Esophagus mucosa (tissue), 1 donor: ENCODE measurements at regions not wholly inside any gene's neighbourhood (a gene's known extent, or its start where the extent isn't known, plus 50 kb on each side); places are given as distances from the start of the nearest gene placed in this dataset.

Source experiments
- ATAC-seq: fragments of 200-7000 bp; cut with Tn5 transposase; one replicate; pipeline ENCODE4 v1.9.1; 2020
- donor health status: DM: yes; HTN: yes; CAD: no.

DNA sequence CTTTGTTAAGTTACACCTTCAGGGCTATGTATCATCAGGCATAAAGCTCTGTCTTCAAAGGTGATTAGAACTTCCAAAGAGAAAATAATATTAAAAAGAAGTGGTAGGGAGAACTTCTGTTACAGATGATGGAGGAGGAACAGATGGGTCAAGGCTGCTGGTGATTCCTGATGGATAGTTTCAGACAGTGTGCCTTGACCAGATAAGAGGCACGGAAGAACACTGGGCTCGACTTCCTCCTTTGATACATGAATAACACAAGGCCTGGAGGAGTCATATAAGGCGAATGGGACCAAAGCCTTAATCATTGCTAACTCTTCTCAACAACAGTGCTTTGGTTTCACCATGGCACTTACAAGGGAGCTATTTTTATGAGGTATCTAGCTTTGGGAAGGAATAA lies 128.1 kb upstream of the RXFP2 start:
- no peak for ATAC-seq

DNA sequence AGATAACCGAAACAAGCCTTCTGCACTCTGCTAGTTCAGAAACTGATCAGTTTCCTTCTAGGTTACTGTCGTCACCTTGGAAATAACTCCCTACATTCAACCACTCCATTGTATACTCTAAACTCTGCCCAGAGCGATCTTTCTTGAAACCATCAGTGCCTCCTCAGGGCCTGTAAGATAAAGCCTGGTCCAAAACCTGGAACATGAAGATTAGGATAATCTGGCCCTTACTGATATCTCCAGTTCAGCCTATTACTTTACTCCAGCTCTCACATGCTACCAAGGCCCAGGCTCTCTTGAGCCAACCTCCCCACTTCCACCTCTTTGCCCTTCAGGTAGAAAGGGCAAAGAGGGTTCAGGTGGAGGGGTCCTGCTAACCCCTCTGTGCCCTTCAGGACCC lies 125.3 kb upstream of the RXFP2 start:
- no peak for ATAC-seq

DNA sequence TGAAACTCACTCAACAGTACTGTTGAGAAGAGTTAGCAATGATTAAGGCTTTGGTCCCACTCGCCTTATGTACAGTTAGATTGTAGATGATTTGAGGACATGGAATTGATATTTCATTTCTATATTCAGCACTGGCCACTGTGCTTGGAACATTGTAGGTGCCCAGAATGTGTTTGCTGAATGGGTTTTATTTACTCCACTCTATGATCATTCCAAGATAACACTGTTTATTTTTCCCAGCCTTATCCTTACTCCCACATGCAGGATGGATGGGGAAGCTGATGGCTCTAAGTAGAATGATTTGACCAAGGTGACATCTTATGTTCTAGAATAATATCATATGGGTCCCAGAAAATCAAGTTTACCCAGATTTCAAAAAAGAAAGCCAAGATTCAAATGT lies 124.6 kb upstream of the RXFP2 start:
- ATAC-seq, result no peak

DNA sequence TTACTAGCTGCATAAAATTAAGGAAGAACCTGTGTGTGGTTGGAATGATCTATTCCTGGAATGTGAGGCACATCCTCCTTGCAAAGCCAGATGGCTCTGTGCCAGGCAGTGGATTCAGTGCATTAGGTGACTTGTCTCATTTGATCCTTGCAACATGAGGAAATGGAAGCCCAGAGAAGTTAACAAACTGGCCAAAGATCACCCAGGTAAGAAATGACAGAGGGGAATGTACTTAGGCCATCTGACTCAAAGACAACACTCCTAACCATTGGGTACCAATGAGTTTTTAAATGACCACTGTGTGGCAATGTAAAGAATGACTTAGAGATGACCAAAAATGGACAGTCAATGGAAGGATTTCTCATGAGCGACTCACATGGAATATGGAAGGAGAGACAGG lies 114.2 kb upstream of the RXFP2 start:
- peak; percentile 29 for ATAC-seq

DNA sequence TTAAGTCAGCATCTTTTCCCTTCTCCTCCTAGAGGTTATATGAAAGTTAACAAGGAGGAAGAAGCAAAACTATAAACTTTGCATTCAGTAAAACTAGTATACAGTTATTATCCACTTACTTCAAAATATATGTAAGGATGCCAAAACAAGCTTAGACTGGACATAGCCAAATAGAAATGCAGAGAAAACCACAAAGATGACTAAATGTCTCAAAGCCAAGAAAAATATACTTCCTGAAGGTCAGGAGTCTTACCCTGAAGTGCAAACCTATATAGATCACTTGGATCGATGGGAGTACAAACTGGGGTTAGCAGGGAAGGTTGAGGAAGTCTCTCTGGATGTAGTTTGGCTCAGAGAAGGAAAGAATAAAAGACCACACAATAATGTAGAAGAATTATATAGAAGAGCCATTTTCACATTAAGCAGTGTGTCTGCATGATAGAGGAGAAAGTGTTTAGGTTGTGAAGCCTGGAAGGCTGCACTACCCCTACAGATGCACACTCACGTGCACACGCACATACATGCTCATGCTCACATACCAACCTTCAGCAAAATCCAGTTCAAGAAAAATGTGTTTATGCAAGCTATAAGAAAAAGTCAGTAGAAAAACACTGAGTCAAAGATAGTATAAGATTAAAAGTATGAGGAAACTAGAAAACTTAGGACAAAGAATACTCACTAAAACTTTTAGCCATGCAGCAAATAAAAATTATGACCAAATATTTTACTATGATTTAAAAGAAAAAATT lies 112.1 kb upstream of the RXFP2 start:
- ATAC-seq, result no peak

DNA sequence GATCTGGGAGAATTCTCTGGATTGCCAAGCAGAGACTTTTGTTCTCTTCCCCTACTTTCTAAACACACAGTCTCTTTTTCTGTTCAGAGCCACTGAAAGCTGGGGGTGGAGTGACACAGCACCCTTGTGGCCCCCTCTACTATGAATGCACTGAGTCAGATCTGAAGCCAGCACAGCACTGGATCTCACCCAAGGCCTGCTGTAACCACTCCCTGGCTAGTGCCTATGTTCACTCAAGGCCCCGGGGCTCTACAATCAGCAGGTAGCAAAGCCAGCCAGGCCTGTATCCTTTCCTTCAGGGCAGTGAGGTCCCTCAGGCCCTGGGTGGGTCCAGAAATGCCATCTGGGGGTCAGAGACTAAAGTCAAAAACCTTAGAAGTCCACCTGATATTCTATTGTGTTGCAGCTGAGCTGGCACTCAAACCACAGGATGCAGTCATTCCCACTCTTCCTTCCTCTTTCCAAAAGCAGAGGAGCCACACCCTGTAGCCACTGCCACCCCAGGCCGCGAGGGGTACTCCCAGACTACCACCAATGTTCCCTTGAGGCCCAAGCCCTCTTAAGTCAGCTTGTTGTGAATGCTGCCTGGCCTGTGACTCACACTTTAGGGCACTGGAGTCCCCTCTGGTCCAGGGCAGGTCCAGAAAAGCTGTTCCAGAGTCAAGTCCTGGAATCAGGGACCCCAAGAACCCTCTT lies 110.1 kb upstream of the RXFP2 start:
- ATAC-seq, result no peak

DNA sequence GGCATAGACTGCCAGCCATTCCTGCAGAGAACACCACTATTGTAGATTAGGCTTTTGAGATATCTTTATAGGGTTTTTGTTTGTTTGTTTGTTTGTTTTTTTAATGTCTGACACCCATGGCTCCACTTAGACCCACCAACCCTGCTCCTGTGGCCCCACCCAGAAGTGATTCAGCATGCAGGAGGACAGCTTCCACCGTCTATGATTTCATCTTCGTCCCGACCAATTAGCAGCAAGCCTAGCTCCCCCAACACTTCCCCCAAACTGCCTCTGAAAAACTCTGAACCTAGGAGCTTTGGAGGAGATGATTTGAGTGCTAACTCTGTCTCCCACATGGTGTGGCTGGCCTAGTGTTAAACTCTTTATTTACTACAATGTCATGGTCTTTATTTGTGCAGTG lies 108.3 kb upstream of the RXFP2 start:
- no peak for ATAC-seq

DNA sequence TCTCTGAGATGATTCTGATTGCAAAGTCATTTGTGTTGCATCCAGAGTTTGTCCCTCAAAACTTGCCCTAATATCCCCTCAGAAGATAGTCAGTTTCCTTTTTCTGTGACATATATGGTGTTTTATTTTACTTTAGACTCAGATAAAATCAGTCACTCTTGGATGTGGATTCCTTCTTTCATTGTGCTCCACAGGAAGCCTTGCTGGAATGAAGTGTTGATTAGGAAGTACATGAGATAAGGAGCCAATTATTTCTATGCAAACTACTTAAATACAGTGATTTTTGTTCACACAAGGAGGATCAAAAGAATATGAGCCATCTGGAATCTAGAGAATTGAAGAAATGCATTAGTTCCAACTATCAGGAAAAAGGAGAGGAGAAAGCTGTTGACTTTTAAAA lies 107.6 kb upstream of the RXFP2 start:
- no peak for ATAC-seq

DNA sequence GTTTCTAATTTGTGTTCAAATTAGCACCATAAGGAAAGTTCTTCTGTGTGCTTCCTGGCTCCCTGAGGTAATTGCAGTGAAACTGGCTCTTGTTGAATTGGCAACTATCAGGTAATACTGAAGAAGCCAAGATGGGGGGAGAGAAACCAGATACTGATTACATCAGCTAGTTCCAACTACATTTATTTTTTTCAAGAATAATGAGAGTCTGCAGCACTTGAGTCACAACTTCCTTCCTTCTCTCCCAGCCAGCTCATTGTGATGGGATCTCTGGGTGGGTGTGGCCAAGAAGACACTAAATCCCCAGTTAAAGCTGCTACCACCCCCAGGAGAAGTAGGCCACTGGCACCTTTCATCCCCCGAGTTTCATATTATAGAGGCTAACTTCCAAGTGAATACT lies 100.7 kb upstream of the RXFP2 start:
- ATAC-seq, result peak; percentile 82

DNA sequence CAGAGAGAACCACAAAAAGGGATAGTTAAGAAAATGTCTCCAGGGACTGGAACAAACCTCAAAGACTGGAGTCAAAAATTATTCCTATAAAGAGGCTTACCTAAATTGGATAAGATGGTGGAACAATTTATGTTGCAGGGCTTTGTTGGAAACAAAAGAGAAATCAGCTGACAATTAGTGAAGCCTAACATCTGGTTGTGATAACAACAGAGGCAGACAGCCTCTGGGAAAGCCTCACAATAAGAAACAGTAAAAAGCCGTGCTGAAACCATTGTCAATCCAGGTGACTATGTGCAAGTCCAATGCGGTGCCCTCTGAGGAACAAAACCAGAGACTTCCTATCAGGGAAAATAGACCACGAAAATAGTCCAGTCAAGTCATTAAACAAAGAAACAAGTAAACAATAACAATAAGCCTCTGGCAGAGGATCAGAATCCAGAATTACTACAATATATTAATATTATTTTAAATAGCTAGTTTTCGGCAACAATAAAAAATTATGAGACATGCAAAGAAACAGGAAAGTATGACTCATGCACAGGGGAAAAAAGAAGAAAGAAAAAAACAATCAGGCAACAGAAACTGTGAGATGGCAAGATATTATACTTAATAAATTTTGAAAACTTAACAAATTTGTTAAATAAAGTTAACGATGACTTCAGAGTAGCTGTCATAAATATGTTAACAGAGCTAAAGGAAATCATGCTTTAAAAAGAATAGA lies 99.7 kb upstream of the RXFP2 start:
- ATAC-seq, result no peak

DNA sequence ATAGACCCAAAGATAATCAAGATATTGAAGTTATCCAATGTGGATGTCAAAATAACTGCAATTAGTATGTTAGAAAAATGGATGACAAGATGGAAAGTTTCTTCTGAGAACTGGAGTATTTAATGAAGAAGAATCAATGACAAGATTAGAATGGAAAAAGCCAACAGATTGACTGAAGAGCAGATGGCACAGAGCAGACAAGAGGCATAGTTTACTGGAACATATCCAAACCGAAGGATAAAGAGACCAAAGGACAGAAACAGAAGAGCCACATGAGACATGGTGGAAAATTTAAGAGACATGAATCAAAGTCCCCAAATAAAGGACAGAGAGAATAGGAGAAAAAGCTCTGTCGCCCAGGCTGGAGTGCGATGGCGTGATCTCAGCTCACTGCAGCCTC lies 89.6 kb upstream of the RXFP2 start:
- no peak for ATAC-seq

DNA sequence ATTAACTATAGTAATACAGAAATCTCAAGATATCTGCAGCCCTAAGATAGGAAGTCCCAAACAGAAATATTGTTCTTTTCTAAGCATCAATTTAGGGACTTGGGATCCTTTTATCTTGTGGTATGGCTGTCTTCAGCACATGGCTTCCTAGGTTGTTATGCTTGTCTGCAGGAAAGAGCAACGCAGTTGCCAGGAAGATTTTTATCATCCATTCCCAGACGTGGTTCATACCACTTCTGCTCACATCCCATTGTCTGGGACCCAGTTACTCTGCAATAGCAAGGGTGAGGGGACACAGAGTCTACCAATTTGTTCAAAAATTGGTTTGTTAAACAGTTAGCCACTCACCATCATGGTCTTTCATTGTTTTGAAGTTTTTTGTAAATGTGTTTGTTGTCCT lies 85.6 kb upstream of the RXFP2 start:
- ATAC-seq, result no peak

DNA sequence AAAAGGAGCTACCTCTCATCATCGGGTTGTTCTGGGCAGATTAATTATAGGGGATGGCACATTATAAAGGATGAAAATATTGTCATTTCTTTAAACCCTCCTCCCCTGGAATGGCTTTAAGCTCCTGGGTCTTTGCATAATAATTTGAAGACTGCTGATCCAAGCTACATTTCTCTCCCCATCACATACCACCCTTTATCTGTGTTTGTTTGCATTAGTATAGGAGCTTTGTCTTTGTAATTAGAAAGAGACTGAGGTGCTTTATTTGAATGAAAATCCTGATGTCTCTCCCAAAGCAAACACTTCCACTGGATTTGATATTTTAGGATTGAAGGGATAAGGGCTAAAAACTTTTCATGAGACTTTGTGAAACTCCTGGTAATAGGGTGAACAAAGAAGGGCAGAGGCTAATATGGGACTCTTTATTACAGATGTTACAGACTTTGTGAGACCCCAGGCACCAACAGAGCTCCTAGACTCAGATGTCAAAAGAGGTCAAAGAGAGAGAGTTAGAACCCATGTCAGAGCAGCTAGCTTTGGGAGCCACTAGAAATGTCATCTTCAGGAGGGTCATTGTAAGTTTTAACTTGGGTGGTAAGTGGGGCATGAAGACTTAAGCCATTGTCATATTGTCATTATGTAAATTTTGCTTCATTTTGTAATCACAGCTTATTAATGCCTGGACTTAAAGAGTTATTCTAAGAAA lies 75.3 kb upstream of the RXFP2 start:
- no peak for ATAC-seq

DNA sequence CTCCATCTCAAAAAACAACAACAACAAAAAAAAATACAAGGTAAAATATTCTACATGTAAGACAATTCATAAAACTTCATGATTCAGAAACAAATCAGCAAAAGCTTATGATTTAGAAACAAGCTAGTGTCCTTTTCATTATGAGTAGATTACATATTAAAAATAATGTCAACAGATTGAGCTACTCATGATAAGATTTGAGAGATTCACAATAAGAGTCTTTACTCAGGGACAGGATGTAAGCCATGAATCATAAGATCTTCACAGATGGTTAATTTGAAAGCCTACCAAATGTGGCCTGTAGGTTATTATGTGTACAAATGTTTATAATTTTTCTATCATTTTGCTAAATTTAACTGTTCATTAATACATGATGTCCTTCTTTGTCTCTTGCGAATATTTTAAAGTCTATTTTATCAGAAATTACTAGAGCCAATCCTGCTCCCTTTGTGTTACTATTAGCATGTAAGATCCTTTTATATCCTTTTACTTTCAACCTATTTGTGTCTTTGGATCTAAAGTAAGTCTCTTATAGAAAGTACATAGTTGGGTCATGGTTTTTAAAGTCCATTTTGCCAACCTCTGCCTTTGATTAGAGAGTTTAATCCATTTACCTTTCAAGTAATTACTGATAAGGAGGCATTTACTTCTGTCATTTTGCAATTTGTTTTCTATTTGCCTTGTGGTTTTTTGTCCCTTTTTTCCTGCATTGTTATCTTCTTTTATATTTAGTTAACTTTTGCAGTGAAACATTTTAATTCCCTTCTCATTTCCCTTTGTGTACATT lies 68.3 kb upstream of the RXFP2 start:
- ATAC-seq, result no peak

DNA sequence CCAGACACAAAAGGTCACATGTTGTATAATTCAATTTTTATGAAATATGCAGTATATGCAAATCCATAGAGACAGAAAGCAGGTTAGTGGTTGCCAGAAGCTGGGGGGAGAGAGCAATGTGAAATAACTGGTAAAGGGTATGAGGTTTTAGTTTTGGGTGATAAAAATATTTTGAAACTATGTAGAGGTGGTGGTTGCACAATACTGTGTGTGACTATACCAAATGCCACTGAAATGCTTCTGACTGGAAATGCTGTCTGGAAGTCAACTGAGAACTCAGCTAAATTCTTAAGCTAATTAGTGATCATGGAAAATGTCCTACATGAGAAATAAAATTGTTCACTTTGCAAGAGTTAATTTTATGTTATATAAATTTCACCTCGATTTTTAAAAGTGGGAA lies 65.3 kb upstream of the RXFP2 start:
- no peak for ATAC-seq

DNA sequence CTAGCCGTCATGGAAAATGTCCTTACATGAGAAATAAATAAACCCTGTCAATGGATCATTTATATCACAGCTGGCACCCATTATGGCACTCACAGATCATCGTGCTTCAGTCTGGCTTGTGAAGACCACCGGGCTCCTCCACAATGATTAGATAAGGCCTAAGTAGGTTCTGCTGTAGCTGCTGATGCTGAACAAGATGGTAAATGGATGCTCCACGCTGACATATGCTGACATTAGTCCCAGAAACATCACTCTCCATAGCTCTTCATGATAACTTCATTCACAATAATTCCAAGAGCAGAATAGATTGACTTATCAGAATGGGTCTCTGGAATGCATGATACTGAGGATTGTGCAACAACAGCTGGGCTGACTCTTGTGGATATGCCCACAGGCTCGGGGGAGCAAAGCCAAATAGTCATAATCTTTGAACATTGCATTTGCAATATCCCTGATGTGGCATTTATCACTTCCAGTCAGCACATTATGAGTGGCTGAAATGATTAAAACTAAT lies 63.8 kb upstream of the RXFP2 start:
- ATAC-seq, result no peak

DNA sequence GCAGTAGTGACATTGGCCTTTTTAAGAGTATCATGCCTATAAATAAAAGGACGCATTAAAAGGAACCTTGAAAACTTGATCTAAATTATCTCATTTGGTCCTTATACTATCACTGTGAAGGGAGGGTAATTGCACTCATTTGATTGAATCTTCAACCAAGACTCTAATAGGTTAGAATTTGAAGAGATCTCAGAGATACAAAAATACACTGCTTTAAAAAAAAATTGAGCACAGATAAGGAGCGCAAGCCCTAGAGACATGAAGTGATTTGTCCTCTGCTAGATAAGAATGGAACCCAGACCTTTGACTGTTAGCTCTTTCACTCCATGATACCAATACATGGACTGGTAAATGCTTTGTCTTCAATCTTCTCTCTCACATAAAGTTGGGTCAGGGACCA lies 58.2 kb upstream of the RXFP2 start:
- ATAC-seq, result no peak

DNA sequence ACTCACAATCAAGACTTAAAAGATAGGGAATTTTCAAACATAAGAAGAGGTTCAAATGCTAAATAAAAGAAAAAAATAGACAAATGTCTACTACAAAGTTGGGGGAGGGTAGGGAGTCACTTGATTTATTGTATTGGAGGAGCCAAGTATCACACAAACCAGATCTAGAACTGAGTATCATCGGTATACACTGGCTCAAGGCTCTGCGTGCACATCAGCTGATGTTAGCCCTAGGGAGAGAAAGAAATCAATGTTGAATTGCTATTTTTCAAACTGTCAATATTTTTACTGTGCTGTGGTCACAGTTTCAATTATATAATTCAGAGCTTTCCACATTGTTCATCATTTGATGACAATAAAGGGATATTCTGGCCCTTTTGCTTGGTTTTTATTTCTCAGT lies 54.9 kb upstream of the RXFP2 start:
- ATAC-seq, result no peak

DNA sequence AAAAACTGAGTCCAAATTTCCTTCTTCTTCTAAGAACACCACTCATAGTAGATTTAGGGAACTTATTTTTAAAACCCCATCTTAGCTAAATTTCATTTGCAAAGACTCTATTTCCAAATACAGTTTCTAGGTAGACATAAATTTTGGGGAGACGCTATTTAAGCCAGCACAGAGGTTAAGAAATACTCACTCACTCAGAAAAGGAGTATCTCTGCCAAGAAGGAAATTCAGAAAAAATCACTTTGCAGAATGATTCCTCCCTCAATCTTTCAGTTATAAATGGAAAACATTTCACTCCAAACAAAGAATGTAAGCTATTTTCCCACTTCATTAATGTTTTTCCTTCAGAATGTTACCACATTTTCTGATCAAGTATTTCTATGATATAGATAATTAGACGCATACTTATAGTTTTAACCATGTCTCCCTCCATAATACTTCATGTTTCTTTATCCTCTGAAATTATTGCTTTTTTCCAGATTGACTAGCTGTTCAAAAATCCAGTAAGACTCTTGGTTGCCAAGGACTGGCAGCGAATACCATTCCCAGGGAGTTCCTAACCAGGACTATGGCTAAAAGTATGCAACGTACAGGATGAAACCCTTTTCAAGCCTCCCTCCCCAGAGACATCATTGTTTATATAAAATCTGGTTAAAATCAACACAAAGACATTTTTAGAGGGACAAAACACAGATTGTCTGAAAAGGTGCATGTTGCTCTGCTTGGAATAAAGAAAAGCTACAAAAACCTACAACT lies 52.5 kb upstream of the RXFP2 start:
- ATAC-seq, result no peak
